GM18867 (cell line): ENCODE measurements at regions not wholly inside any gene's neighbourhood (a gene's known extent, or its start where the extent isn't known, plus 50 kb on each side); places are given as distances from the start of the nearest gene placed in this dataset.

Source experiments
- ATAC-seq: cut with Tn5 transposase; IDR thresholded peaks from one replicate; pipeline ENCODE4 v1.9.1; 2021; ENCODE audit warnings: mild to moderate bottlenecking, moderate library complexity; ENCODE audit not compliant: unreplicated experiment

DNA sequence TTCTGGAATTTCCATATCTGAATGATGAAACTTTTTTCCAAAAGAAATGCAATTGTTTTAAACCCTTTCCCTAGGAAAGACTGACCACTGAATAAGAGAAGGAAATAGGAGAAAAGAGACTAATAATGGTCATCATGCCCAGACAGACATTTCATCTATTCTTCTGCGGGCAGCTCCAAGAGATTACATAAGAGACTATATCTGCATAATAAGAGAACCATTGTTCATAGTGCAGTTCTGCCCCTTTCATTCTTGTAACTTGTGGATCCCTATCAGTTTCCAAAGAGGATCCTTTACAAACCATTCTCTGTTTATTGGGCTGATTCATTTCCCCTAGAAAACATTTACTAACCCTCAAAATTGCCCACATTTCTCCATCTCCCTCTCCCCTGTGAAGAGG lies 197.8 kb downstream of the FSCB start:
- ATAC-seq, result no peak

DNA sequence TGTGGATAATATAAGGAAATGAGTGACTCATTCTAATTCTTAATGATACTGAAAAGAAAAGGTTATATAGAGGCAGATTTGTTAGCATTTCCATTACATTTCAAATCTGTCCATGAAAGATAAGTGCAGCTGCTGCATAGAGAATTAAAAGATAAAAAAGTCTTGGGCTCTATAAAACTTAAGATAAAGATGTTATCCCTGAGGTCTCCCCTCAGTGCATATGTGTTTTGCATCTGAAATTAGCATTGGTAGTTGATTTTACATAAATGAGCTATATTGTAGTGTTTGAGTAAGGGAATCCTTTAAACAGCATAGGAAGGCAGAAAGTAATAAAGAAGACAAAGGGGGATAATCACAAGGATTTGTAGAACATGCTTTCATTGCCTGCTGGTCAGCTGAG lies 206.2 kb downstream of the FSCB start:
- ATAC-seq, result no peak

GRCh38 chr14:44297437-44297836 lies 209.6 kb downstream of the FSCB start:
- no peak for ATAC-seq

DNA sequence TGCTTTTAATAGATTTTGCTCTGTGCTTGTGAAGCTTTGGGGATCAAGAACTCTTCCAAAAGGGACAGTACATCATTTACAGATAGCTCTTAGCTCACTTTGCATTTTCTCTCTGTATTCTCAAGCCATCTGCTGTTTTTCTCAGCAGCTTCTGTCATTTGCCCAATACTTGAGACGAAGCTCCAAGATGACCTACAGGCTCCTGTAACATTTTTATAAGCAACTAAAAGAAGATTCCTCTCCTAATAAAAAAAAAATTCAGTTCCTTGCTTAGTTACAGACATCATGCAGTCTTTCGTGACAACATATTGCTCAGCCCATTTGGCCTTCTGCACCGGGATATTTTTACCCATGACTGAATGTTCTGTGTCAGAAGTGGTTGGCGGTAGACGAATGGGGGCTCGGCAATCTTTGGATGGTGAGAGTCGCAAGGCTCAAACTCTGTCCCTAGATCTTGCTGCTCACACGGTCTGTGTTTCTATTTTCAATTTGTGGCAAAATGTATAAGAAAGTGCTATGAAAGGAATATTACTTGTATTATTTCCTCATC lies 215.6 kb downstream of the FSCB start:
- no peak for ATAC-seq

- no peak for ATAC-seq
These were observed 219.2 kb downstream of the FSCB start for GRCh38 chr14:44287858-44288257.

GRCh38 chr14:44286201-44286600 lies 220.9 kb downstream of the FSCB start:
- ATAC-seq, result no peak

GRCh38 chr14:44283836-44284235 lies 223.2 kb downstream of the FSCB start:
- ATAC-seq, result no peak

DNA sequence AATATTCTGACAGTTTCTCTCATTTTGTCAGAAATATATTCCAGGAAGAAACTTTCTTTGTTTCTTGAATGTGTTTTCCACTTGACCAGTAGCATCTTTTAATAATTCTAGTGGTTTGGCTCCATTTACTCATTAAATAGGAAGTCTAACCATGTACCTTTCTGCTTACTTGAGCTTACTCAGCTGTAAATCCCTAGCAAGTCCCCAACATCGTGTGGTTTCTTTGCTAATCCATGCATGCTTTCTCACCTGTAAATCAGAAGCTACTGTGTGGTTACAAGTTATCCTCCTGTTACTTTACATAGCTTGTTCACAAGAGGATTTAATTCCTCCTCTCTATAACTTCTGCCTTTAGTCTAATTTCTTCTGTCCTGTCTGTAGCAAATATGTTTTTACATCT lies 227.7 kb downstream of the FSCB start:
- ATAC-seq, result no peak

- no peak for ATAC-seq
These were observed 235.4 kb downstream of the FSCB start for GRCh38 chr14:44271637-44272036.

- ATAC-seq, result no peak
These were observed 236.1 kb downstream of the FSCB start for GRCh38 chr14:44271006-44271405.

DNA sequence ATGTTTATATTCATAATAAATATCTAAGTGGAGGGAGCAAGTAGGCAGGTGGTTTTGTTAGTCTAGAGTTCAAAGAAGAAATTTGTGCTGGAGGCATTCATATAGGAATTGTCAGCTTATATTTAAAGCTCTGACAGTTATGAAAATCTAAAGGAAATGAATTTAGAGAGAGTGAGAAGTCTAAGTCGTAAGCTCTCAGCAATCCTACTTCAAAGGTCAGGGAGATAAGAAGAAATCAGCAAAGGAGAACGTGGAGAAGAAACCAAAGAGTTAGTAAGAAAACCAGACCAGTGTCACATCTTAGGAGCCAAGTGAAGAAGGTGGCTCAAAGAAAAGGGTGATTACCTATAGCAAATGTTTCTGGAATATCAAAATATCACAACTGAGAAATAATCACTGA lies 241.8 kb downstream of the FSCB start:
- no peak for ATAC-seq

GRCh38 chr14:44215660-44216059 lies 291.4 kb downstream of the FSCB start:
- ATAC-seq, result no peak

- no peak for ATAC-seq
These were observed 295.4 kb downstream of the FSCB start for GRCh38 chr14:44211718-44212117.

GRCh38 chr14:44204061-44204835 lies 302.8 kb downstream of the FSCB start:
- ATAC-seq, result no peak

DNA sequence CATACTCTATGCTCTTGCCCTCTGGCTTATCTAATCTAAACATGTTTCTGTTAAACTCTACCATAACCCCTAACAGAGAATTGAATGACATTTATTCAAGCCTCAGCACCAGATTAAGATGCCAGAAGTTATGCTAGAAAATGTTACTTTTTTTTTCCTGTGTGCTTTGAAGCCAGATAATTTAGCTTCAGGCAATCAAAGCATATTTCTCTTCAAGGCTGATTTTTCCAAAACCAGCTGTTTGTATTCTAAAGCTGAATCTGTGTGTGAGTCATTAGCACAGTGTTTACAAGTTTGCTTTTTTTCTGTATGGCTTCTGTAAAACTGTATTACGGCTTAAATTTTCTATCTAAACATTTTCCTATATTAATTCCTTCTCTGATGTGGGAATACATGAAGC lies 326.1 kb downstream of the FSCB start:
- no peak for ATAC-seq

- ATAC-seq, result no peak
These were observed 336.5 kb downstream of the FSCB start for GRCh38 chr14:44170556-44170955.

GRCh38 chr14:44170101-44170500 lies 337.0 kb downstream of the FSCB start:
- ATAC-seq, result no peak

- ATAC-seq, result no peak
These were observed 338.5 kb downstream of the FSCB start for GRCh38 chr14:44168566-44168965.

DNA sequence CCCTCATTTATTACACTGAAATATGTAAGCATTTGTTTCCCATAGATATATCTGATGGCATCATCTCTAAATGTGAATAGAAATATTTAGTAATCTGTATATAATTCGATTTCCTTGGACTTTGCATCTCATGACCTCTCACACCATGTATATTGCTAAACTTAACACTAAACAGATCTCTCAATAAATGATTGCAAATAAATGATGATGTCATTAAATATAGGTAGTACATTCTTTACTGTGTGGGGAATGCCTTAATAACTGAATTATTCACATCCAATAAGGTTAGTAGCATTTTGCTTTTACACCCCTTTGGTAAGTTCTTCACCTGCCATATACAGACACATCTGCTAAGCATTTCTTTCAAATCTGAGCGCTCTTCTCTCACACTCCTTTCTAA lies 340.5 kb downstream of the FSCB start:
- ATAC-seq, result no peak

DNA sequence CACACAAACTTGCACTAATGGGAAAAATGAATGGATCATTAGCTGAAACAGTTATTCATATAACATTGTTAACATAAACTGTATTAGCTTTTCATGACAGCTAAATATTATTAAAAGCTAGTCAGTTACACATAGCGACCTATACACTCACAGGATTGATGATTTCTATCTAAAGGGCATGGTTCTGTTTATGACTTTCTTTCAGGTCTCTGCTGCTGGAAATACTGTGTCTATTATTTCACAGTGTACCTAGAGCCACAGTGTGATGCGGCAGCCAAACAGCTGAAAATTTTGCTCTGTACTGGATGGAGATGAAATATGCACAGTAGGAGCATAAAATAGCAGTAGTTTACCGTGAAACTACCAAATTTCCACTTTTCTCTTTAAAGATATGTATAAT lies 341.1 kb downstream of the FSCB start:
- no peak for ATAC-seq

GRCh38 chr14:44165286-44165685 lies 341.8 kb downstream of the FSCB start:
- no peak for ATAC-seq

GRCh38 chr14:44163946-44164345 lies 343.1 kb downstream of the FSCB start:
- no peak for ATAC-seq

DNA sequence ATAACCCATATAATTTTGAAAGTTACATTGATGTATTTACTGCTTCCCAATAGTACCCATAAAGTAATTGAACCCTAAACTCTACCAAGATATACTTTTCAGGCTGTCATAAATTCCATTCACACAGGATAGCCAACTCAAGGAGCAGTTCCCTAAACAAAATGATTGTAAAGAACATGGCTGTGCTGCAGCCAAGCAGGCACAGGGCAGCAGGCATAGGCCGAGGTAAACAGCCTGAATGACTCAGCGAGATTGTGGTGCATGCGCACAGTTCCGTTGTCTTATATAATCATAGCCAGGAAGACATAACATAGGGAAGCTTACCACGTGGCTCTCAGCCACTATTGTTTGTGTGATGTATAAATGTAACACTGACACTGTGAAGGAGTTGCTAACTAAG lies 344.9 kb downstream of the FSCB start:
- no peak for ATAC-seq
